HepG2 (cell line): ENCODE measurements at regions not wholly inside any gene's neighbourhood (a gene's known extent, or its start where the extent isn't known, plus 50 kb on each side); places are given as distances from the start of the nearest gene placed in this dataset.

Source experiments
- ATAC-seq: fragments of 200-7000 bp; cut with Tn5 transposase; 3 replicates; pipeline ENCODE4 v1.9.1; 2020; ENCODE audit warnings: mild to moderate bottlenecking, moderate library complexity
- BruUV-seq: library from RNA; stranded (reverse); fragments of 400-500 nt; replicated peaks from 2 replicates; lab custom pipeline; 2021; lab: Mats Ljungman, UMichigan
- CTCF ChIA-PET: fragments of 300-600 bp; formaldehyde crosslinking; extraction: SDS; loops from one replicate; lab custom pipeline; 2021; ENCODE audit warnings: low total read pairs, inconsistent platforms, low intra/inter-chr PET ratio; lab: Yijun Ruan, JAX
- POLR2A ChIA-PET: fragments of 350-600 bp; sonication (Branson Sonifier 250); formaldehyde crosslinking; loops from one replicate; lab custom pipeline; 2020; ENCODE audit warnings: antibody characterized with exemption, inconsistent platforms; lab: Yijun Ruan, JAX
- DNase-seq: peaks from one replicate; pipeline ENCODE4 v3.0.0-alpha.2; 2015; ENCODE audit warnings: low spot score
- FAIRE-seq: peaks from 3 replicates; lab custom pipeline; 2011; peaks lifted over from hg19 to GRCh38; lab: Jason Lieb, UNC
- H2AFZ ChIP-seq: one replicate; pipeline ENCODE4 v1.6.1; 2011; ENCODE audit warnings: low read length, inconsistent platforms
- H3K27ac ChIP-seq: fragments of 300-600 bp; 3 replicates; pipeline ENCODE4 v1.8.0; 2011; ENCODE audit warnings: mixed run types, mild to moderate bottlenecking, mixed read lengths, low read length, inconsistent platforms; ENCODE audit not compliant: insufficient read depth; ENCODE audit errors: extremely low read length
- H3K27me3 ChIP-seq, 2 experiments: fragments of 200-600 bp in 1 of 2; 2 replicates in 1 of 2; 3 replicates in 1 of 2; pipeline versions ENCODE4 v1.6.0 to v1.8.0; 2011; ENCODE audit warnings: low read length in 2 of 2, mild to moderate bottlenecking in 2 of 2, moderate library complexity in 2 of 2, inconsistent platforms in 1 of 2; ENCODE audit not compliant: insufficient read depth in 2 of 2, control insufficient read depth in 1 of 2
- H3K36me3 ChIP-seq, 2 experiments: fragments of 200-600 bp in 1 of 2; replicated peaks in 1 of 2; 2 replicates in 1 of 2; 3 replicates in 1 of 2; pipeline versions ENCODE4 v1.5.1 to v1.8.0; 2011; ENCODE audit warnings: low read length in 2 of 2, inconsistent platforms in 1 of 2; ENCODE audit not compliant: insufficient read depth in 2 of 2, control insufficient read depth in 1 of 2
- H3K4me1 ChIP-seq: 2 replicates; pipeline ENCODE4 v1.5.1; 2012; ENCODE audit warnings: low read length, inconsistent platforms; ENCODE audit not compliant: insufficient read depth
- H3K4me2 ChIP-seq: 2 replicates; pipeline ENCODE4 v1.6.0; 2011; ENCODE audit warnings: low read depth, low read length, inconsistent platforms
- H3K4me3 ChIP-seq, 3 experiments: fragments of 200-600 bp in 1 of 3; sonication (generic), shearing (Covaris generic) in 1 of 3; replicated peaks in 1 of 3; 2 replicates each; pipeline ENCODE4 v1.5.1; 2011 to 2016; ENCODE audit warnings: low read length in 3 of 3, inconsistent platforms in 2 of 3, low read depth in 2 of 3, mild to moderate bottlenecking in 2 of 3, control low read depth in 1 of 3, mixed read lengths in 1 of 3; ENCODE audit not compliant: insufficient read depth in 1 of 3
- H3K79me2 ChIP-seq: one replicate; pipeline ENCODE4 v1.6.1; 2011; ENCODE audit warnings: low read length, inconsistent platforms; ENCODE audit not compliant: insufficient read depth
- H3K9ac ChIP-seq: 2 replicates; pipeline ENCODE4 v1.6.0; 2011; ENCODE audit warnings: mild to moderate bottlenecking, low read depth, low read length, inconsistent platforms; ENCODE audit not compliant: insufficient read depth
- H3K9me3 ChIP-seq: 2 replicates; pipeline ENCODE4 v1.5.1; 2012; ENCODE audit warnings: mild to moderate bottlenecking, low read length
- H4K20me1 ChIP-seq: 2 replicates; pipeline ENCODE4 v1.6.0; 2011; ENCODE audit warnings: inconsistent platforms, mild to moderate bottlenecking, low read length, moderate library complexity; ENCODE audit not compliant: insufficient read depth
- CENPT ChIP-seq: sonication (generic); formaldehyde crosslinking; IDR thresholded peaks from 2 replicates; pipeline ENCODE4 v1.8.0; 2022; ENCODE audit warnings: low read depth, mild to moderate bottlenecking, moderate library complexity, missing genetic modification reagents
- FLYWCH1 ChIP-seq: sonication (generic); formaldehyde crosslinking; IDR thresholded peaks from 2 replicates; pipeline ENCODE4 v1.8.1; 2023; ENCODE audit warnings: mild to moderate bottlenecking, missing genetic modification reagents
- FOXC1 ChIP-seq: sonication (generic); formaldehyde crosslinking; IDR thresholded peaks from 2 replicates; pipeline ENCODE4 v1.8.0; 2022; ENCODE audit warnings: mild to moderate bottlenecking, missing genetic modification reagents, borderline replicate concordance
- PRPF4 ChIP-seq: fragments of 200-400 bp; formaldehyde crosslinking; IDR thresholded peaks from 2 replicates; pipeline ENCODE4 v1.6.1; 2016; ENCODE audit warnings: low read length, low read depth; ENCODE audit not compliant: poor library complexity, severe bottlenecking
- RBAK ChIP-seq: sonication (generic); formaldehyde crosslinking; IDR thresholded peaks from 2 replicates; pipeline ENCODE4 v1.5.1; 2020; ENCODE audit warnings: mild to moderate bottlenecking, missing genetic modification reagents
- SIX1 ChIP-seq: sonication (generic); formaldehyde crosslinking; IDR thresholded peaks from 2 replicates; pipeline ENCODE4 v1.4.0; 2020; ENCODE audit warnings: missing genetic modification reagents, borderline replicate concordance
- SMAD3 ChIP-seq: sonication (generic); formaldehyde crosslinking; IDR thresholded peaks from 2 replicates; pipeline ENCODE4 v1.4.0; 2020; ENCODE audit warnings: missing genetic modification reagents
- TCF7 ChIP-seq: sonication (generic); IDR thresholded peaks from 2 replicates; pipeline ENCODE4 v1.6.1; 2016; ENCODE audit warnings: antibody characterized with exemption, low read depth
- TOPORS ChIP-seq: sonication (generic); formaldehyde crosslinking; IDR thresholded peaks from 2 replicates; pipeline ENCODE4 v1.8.0; 2023; ENCODE audit warnings: mild to moderate bottlenecking, missing genetic modification reagents
- ZNF431 ChIP-seq: sonication (generic); formaldehyde crosslinking; IDR thresholded peaks from 2 replicates; pipeline ENCODE4 v1.9.0; 2022; ENCODE audit warnings: missing genetic modification reagents, low read depth, mild to moderate bottlenecking, borderline replicate concordance
- ZNF562 ChIP-seq: sonication (generic); formaldehyde crosslinking; IDR thresholded peaks from 2 replicates; pipeline ENCODE4 v1.8.0; 2022; ENCODE audit warnings: missing genetic modification reagents, borderline replicate concordance
- ZSCAN22 ChIP-seq: sonication (generic); formaldehyde crosslinking; IDR thresholded peaks from 2 replicates; pipeline ENCODE4 v1.4.0; 2020; ENCODE audit warnings: mild to moderate bottlenecking, missing genetic modification reagents
- WGBS: methylation state at CpG from one replicate; pipeline ENCODE4 v1.1.6; 2017; ENCODE audit warnings: low lambda C conversion rate; 5-methylcytosine and 5-hydroxymethylcytosine counted together
- in situ Hi-C: cut with HindIII; loops from 2 replicates; pipeline ENCODE4 v1.10.0; 2017; ENCODE audit warnings: low pct_unique_long_range_greater_than_20kb; ENCODE audit not compliant: extremely low pct_ligation_motif_present
- intact Hi-C: fragments of 100-400 bp; cut with micrococcal nuclease; formaldehyde crosslinking; loops from one replicate; pipeline ENCODE4 v1.10.0; 2022; ENCODE audit not compliant: unreplicated experiment
- TF ChIP-seq, protein P1 (sequence below): sonication (generic); formaldehyde crosslinking; IDR thresholded peaks from 2 replicates; pipeline ENCODE4 v1.4.0; 2020; ENCODE audit warnings: mild to moderate bottlenecking, missing genetic modification reagents
- TF ChIP-seq, protein P2 (sequence below): sonication (generic); formaldehyde crosslinking; IDR thresholded peaks from 2 replicates; pipeline ENCODE4 v1.5.1; 2020; ENCODE audit warnings: mild to moderate bottlenecking, missing genetic modification reagents, borderline replicate concordance

DNA sequence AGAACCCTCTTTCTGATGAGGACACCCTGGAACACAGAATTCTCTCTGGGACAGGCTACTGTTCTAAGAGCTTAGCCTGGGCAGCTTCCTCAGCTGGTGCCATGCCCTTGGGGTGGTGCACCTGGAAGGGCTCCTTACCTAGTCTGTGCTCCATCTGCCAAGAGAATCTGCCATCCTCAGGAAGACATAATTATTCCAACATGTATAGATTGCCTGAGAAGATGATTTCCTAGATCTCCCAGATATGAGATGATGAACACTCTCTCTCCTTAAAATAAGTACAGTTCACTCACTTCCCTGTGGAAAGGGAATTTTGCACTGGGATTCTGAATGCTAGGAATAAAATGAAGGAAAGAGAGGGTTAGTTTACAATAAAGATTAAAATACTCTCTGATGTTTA is 87.6 kb downstream of the NENF start (continued):
- TF ChIP-seq, protein P1, sequence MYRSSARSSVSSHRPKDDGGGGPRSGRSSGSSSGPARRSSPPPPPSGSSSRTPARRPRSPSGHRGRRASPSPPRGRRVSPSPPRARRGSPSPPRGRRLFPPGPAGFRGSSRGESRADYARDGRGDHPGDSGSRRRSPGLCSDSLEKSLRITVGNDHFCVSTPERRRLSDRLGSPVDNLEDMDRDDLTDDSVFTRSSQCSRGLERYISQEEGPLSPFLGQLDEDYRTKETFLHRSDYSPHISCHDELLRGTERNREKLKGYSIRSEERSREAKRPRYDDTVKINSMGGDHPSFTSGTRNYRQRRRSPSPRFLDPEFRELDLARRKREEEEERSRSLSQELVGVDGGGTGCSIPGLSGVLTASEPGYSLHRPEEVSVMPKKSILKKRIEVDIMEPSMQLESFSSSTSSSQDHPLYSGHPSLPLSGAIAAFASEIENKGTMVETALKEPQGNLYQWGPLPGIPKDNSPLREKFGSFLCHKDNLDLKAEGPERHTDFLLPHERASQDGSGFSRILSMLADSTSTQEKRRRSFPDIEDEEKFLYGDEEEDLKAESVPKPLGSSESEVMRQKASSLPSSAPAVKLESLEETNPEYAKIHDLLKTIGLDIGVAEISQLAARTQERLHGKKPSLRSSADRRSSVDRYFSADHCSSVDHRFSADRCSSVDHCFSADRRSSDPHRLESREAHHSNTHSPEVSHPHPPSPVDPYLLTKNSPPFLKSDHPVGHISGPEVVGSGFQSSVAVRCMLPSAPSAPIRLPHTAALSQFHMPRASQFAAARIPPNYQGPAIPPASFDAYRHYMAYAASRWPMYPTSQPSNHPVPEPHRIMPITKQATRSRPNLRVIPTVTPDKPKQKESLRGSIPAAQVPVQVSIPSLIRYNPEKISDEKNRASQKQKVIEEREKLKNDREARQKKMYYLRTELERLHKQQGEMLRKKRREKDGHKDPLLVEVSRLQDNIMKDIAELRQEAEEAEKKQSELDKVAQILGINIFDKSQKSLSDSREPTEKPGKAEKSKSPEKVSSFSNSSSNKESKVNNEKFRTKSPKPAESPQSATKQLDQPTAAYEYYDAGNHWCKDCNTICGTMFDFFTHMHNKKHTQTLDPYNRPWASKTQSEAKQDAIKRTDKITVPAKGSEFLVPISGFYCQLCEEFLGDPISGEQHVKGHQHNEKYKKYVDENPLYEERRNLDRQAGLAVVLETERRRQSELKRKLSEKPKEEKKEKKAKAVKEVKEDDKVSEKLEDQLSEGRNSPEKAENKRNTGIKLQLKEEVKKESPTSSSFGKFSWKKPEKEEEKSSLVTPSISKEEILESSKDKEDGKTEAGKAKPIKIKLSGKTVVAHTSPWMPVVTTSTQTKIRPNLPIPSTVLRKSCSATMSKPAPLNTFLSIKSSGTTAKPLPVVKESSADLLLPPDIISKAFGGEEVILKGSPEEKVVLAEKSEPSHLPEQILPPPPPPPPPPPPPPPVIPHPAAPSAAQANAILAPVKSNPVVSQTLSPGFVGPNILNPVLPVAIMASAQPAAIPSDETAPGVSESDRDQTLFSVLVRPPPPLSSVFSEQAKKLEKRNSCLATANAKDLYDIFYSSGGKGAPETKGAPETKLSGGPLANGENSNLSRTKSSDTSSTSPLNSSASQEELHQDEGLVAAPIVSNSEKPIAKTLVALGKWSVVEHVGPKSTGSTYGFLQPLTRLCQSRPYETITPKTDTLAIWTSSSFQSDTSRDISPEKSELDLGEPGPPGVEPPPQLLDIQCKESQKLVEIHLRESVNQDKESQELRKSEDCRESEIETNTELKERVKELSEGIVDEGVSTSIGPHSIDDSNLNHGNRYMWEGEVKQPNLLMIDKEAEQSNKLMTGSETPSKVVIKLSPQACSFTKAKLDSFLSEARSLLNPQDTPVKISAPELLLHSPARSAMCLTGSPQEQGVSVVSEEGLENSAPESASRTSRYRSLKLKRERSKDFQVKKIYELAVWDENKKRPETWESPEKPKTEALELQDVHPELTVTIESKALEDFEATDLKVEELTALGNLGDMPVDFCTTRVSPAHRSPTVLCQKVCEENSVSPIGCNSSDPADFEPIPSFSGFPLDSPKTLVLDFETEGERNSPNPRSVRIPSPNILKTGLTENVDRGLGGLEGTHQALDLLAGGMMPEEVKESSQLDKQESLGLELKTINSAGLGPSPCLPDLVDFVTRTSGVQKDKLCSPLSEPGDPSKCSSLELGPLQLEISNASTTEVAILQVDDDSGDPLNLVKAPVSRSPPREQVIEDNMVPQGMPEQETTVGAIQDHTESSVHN (CRISPR knock-in tag): no peak
- no peak for TF ChIP-seq PRPF4
- no peak for TF ChIP-seq SIX1 (CRISPR knock-in tag)
- no peak for TF ChIP-seq TCF7
- no peak for TF ChIP-seq ZNF431

DNA sequence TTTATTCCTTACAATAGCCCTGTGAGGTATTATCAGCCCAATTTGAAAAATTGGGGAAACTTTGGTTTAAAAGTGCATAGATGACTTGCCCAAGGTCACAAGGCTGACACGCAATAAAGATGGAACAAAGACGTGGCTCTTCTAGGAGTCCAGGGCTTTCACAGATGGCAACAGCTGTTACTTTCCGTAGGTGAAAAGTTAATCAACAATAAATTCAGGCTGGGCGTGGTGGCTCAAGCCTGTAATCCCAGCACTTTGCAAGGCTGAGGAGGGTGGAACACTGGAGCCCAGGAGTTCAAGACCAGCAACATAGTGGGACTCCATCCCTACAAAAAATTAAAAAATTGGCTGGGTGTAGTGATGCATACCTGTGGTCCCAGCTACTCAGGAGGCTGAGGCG is 87.8 kb upstream of the ATF3 start:
- ATAC-seq: no peak
- ChIA-PET CTCF (no interaction called here), POLR2A (no interaction called here)
- no peak for FAIRE-seq
- Histone ChIP-seq H2AFZ (no peak overlapping the region), H3K4me2 (no peak overlapping the region), H3K9me3 (no peaks in the 10 kb centered on the region), H3K4me1 (peaks cover 16% of the 10 kb centered on the region), H3K9ac (no peak overlapping the region), H4K20me1 (no peaks in the 10 kb centered on the region), H3K27ac (no peak overlapping the region), H3K79me2 (no peaks in the 10 kb centered on the region), H3K27me3 (peaks cover 0 to 6% of the 10 kb centered on the region in 2 experiments; a peak in 1 of 5 replicates), H3K36me3 (no peaks in the 10 kb centered on the region), H3K4me3 (no peak overlapping the region)
- intact Hi-C loops (no loop called here), in situ Hi-C loops (no loop called here)
- no TSS peak for BruUV-seq
- 23% methylated on average over 5 of the region's 5 CpGs for WGBS
- DNase-seq: no peak
- TF ChIP-seq FLYWCH1 (CRISPR knock-in tag) (no peak), ZNF562 (CRISPR knock-in tag) (no peak), SMAD3 (CRISPR knock-in tag) (no peak), ZSCAN22 (CRISPR knock-in tag) (no peak), CENPT (CRISPR knock-in tag) (no peak), TOPORS (CRISPR knock-in tag) (no peak), FOXC1 (CRISPR knock-in tag) (no peak), RBAK (no peak)
- TF ChIP-seq, protein P2, sequence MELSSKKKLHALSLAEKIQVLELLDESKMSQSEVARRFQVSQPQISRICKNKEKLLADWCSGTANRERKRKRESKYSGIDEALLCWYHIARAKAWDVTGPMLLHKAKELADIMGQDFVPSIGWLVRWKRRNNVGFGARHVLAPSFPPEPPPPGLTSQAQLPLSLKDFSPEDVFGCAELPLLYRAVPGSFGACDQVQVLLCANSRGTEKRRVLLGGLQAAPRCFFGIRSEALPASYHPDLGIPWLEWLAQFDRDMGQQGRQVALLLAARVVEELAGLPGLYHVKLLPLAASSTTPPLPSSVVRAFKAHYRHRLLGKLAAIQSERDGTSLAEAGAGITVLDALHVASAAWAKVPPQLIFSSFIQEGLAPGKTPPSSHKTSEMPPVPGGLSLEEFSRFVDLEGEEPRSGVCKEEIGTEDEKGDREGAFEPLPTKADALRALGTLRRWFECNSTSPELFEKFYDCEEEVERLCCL (CRISPR knock-in tag): no peak
